ENCODE measurements at regions not wholly inside any gene's neighbourhood (a gene's known extent, or its start where the extent isn't known, plus 50 kb on each side); places are given as distances from the start of the nearest gene placed in this dataset.

DNA sequence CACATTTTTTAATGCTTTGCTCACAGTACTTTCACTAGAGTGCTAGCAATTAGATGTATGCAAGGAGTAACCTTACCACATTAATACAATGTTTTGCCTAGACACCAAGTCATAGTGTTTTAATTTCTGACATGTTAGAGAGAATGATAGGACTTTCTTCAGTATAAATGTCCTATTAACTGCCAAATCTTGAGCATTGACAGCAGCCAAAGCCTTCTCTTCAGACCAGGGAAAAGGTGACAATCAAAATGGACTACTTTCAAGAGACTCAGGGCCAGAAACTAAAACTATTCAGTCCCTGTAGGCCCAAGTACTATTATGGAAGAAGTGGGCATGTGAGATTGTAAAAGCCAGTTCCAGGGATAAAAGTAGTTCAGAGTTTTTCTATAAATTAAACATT lies 201.4 kb upstream of the PCDH15 start:
- Histone ChIP-seq H3K27ac (no peak overlapping the region), H2AFZ (replicated peaks) (no peak overlapping the region), H3K4me2 (no peak overlapping the region), H3F3A (ENCODE audit: low read depth) (no peaks in the 10 kb centered on the region), H3K4me3 (no peak overlapping the region), H3K79me2 (ENCODE audit: low read depth) (no peaks in the 10 kb centered on the region), H3K9ac (no peak overlapping the region), H3K9me3 (ENCODE audit: low read depth) (no peaks in the 10 kb centered on the region), H3K4me1 (no peaks in the 10 kb centered on the region), H3K36me3 (no peaks in the 10 kb centered on the region), H3K27me3 (no peaks in the 10 kb centered on the region), H4K20me1 (ENCODE audit: low read depth) (no peaks in the 10 kb centered on the region)
- Mint-ChIP-seq H3K27me3 (ENCODE audit: insufficient read depth, low read depth) (peaks cover 4% of the 10 kb centered on the region), H3K4me1 (peaks cover 3% of the 10 kb centered on the region), H3K27ac (no peak overlapping the region), H3K4me3 (no peak overlapping the region), H3K9me3 (peaks cover 17% of the 10 kb centered on the region), H3K36me3 (peaks cover 3% of the 10 kb centered on the region)
- DNase-seq (ENCODE audit: low spot score): no peak
- TF ChIP-seq EZH2phosphoT487 (IDR thresholded peaks at IDR 0.05) (no peak), EZH2 (IDR thresholded peaks at IDR 0.05) (no peak)
- TF ChIP-seq, protein P1, sequence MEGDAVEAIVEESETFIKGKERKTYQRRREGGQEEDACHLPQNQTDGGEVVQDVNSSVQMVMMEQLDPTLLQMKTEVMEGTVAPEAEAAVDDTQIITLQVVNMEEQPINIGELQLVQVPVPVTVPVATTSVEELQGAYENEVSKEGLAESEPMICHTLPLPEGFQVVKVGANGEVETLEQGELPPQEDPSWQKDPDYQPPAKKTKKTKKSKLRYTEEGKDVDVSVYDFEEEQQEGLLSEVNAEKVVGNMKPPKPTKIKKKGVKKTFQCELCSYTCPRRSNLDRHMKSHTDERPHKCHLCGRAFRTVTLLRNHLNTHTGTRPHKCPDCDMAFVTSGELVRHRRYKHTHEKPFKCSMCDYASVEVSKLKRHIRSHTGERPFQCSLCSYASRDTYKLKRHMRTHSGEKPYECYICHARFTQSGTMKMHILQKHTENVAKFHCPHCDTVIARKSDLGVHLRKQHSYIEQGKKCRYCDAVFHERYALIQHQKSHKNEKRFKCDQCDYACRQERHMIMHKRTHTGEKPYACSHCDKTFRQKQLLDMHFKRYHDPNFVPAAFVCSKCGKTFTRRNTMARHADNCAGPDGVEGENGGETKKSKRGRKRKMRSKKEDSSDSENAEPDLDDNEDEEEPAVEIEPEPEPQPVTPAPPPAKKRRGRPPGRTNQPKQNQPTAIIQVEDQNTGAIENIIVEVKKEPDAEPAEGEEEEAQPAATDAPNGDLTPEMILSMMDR (IDR thresholded peaks at IDR 0.05): no peak

DNA sequence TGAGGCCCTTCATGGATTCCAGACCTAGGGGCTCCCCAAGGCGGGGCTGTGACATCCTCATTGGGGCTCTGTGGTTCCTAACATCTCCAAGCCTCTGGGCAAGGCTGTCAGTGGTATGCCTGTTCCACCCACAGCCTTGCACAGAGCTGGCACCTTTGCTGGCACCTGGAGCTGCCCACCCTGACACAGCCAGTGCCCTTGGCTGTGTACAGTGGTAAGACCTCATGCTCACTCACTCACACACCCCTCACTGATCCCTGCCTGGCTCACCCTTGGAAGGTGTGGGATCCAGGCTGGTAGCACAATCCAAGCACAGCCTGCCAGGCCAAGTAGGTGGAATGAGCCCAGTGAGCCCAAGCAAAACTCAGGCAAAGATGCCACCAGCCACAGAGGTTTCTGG lies 200.4 kb upstream of the PCDH15 start:
- H3K4me1 Mint-ChIP-seq: peaks cover 3% of the 10 kb centered on the region
- Histone ChIP-seq H2AFZ (replicated peaks) (no peak overlapping the region), H3K4me2 (no peak overlapping the region), H4K20me1 (ENCODE audit: low read depth) (no peaks in the 10 kb centered on the region), H3K4me1 (no peaks in the 10 kb centered on the region), H3K27ac (no peak overlapping the region), H3K9ac (no peak overlapping the region), H3F3A (ENCODE audit: low read depth) (no peaks in the 10 kb centered on the region), H3K9me3 (ENCODE audit: low read depth) (no peaks in the 10 kb centered on the region), H3K27me3 (no peaks in the 10 kb centered on the region), H3K36me3 (no peaks in the 10 kb centered on the region), H3K79me2 (ENCODE audit: low read depth) (no peaks in the 10 kb centered on the region), H3K4me3 (no peak overlapping the region)
- peaks cover 17% of the 10 kb centered on the region for H3K9me3 Mint-ChIP-seq
- DNase-seq (ENCODE audit: low spot score): no peak
- H3K27me3 Mint-ChIP-seq (ENCODE audit: insufficient read depth, low read depth): peaks cover 4% of the 10 kb centered on the region
- H3K27ac Mint-ChIP-seq: no peak overlapping the region
- TF ChIP-seq EZH2phosphoT487 (IDR thresholded peaks at IDR 0.05): no peak
- no peak for TF ChIP-seq EZH2 (IDR thresholded peaks at IDR 0.05)
- TF ChIP-seq, protein P1 (IDR thresholded peaks at IDR 0.05): no peak
- H3K4me3 Mint-ChIP-seq: no peak overlapping the region
- H3K36me3 Mint-ChIP-seq: peaks cover 3% of the 10 kb centered on the region

DNA sequence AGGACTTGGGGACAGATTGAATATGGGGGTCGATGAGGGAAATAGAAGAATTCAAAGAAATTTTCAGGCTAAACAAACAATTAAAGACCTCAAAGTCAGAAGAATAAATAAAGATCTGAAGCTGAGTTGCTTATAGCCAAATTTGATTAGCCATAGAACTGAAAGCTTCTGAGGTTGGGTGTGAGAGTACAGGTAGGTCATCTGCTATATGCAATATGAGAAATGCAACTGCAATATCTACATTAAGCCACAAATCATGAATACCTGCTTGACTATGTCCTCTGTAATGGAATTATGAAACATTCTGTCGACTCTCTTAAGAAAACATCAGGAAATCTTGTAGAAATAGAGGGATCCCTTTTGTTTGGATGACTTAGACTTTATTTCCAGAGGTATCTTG lies 192.1 kb upstream of the PCDH15 start:
- peaks cover 2% of the 10 kb centered on the region for H3K36me3 Mint-ChIP-seq
- no peak overlapping the region for H3K4me3 ChIP-seq
- DNase-seq (ENCODE audit: low spot score): no peak

More for the DNA sequence above, 192.1 kb upstream of the PCDH15 start:
- Histone ChIP-seq H3K9me3 (ENCODE audit: low read depth) (no peaks in the 10 kb centered on the region), H2AFZ (replicated peaks) (no peak overlapping the region), H3K79me2 (ENCODE audit: low read depth) (no peaks in the 10 kb centered on the region), H3K27me3 (no peaks in the 10 kb centered on the region), H3K4me1 (no peaks in the 10 kb centered on the region), H3K36me3 (no peaks in the 10 kb centered on the region), H3K9ac (no peak overlapping the region), H3K27ac (no peak overlapping the region), H3K4me2 (no peak overlapping the region), H4K20me1 (ENCODE audit: low read depth) (no peaks in the 10 kb centered on the region), H3F3A (ENCODE audit: low read depth) (no peaks in the 10 kb centered on the region)
- Mint-ChIP-seq H3K27ac (no peak overlapping the region), H3K4me1 (no peaks in the 10 kb centered on the region), H3K4me3 (no peak overlapping the region), H3K9me3 (peaks cover 6% of the 10 kb centered on the region), H3K27me3 (ENCODE audit: insufficient read depth, low read depth) (peaks cover 2% of the 10 kb centered on the region)
- TF ChIP-seq EZH2 (IDR thresholded peaks at IDR 0.05) (no peak), EZH2phosphoT487 (IDR thresholded peaks at IDR 0.05) (no peak)
- TF ChIP-seq, protein P1 (IDR thresholded peaks at IDR 0.05): no peak

Measured in neural progenitor cell (in vitro differentiated cells).